Astrocyte of the spinal cord (primary cell): ENCODE measurements at regions not wholly inside any gene's neighbourhood (a gene's known extent, or its start where the extent isn't known, plus 50 kb on each side); places are given as distances from the start of the nearest gene placed in this dataset.

ENCODE experiments used
- DNase-seq: peaks from one replicate; pipeline ENCODE4 v3.0.0; 2011; ENCODE audit warnings: low read depth, low spot score
- H3K4me3 ChIP-seq: 2 replicates; pipeline ENCODE4 v1.5.1; 2011; ENCODE audit warnings: low read depth, mild to moderate bottlenecking, low read length, moderate library complexity
- in situ Hi-C: cut with HindIII; loops from 2 replicates; pipeline ENCODE4 v1.10.0; 2017; ENCODE audit warnings: low sequenced_read_pairs
- TF ChIP-seq, protein P1 (sequence below): IDR thresholded peaks from 2 replicates; pipeline ENCODE4 v1.5.1; 2012; ENCODE audit warnings: low read depth, mild to moderate bottlenecking, low read length, inconsistent platforms

DNA sequence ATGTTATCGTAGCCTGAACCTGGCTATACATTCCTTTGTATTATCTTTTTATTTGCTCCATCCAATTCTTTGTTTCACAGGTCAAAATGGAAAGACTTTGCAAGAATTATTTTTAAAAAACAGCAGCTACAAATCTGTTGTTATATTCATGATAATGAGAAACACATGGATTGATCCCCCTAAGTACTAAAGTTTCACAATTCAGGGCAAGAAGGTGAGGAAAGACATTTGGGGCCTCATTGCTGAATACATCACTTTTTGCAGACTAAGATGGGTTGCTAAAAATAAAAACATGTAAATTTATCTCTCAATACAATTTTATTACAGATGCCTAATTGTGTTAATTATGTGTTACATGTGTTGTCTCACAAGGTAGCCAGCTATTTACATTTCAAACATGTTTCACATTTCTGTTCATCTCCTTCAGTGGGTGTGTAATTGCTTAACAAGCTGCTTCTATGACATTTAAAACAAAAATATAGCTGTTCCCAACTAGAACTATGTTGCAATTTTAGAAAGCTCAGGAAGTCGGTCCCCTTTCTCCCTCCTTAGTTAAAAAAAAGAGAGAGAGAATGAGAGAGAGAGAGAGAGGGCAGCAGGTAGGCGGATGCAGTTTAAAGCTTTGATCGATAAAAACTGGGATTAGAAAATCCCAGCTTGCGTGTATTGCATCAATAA is 606.3 kb upstream of the FZD8 start:
- DNase-seq, result no peak
- in situ Hi-C loops, result no loop called here
- TF ChIP-seq, protein P1, sequence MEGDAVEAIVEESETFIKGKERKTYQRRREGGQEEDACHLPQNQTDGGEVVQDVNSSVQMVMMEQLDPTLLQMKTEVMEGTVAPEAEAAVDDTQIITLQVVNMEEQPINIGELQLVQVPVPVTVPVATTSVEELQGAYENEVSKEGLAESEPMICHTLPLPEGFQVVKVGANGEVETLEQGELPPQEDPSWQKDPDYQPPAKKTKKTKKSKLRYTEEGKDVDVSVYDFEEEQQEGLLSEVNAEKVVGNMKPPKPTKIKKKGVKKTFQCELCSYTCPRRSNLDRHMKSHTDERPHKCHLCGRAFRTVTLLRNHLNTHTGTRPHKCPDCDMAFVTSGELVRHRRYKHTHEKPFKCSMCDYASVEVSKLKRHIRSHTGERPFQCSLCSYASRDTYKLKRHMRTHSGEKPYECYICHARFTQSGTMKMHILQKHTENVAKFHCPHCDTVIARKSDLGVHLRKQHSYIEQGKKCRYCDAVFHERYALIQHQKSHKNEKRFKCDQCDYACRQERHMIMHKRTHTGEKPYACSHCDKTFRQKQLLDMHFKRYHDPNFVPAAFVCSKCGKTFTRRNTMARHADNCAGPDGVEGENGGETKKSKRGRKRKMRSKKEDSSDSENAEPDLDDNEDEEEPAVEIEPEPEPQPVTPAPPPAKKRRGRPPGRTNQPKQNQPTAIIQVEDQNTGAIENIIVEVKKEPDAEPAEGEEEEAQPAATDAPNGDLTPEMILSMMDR, result no peak
- no peak overlapping the region for H3K4me3 ChIP-seq

DNA sequence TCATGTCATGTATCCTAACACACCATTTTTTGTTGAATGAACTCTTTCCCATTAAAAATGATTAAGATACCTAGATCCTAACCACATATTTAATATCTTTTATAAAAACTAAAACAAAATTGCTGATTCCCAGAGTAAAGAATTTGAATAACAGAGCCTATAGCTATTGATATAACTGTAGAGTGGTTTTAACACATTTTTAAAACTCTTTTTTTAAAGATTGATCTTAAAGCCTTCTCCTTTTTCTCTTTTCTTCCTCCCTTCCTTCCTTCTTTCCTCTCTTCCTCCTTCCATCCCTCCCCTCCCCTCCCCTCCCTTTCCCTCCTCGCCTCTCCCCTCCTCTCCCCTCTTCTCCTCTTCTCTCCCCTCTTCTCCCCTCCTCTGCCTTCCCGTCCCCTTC is 605.4 kb upstream of the FZD8 start:
- TF ChIP-seq, protein P1, result no peak

DNA sequence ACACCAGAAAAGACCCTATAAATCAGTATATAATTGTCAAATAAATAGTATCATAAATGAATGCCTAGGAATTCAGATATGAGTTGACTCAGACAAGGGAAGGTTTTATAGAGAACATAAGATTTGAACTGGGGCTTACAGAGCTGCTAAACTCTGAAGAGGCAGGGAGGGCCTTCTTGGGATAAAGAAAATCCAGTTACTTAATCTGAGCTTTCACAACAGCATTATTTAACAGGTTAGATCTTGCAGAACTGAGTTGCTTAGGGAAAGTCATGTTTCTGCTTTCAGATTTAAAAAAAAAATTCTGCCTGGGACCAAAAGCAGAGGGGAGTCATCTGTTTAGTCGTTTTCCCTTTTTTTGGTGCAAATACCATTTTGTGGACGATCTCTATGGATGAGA is 594.8 kb upstream of the FZD8 start:
- H3K4me3 ChIP-seq, result no peak overlapping the region

More for the DNA sequence above, 605.4 kb upstream of the FZD8 start:
- DNase-seq, result no peak
- in situ Hi-C loops, result no loop called here
- H3K4me3 ChIP-seq, result no peak overlapping the region

DNA sequence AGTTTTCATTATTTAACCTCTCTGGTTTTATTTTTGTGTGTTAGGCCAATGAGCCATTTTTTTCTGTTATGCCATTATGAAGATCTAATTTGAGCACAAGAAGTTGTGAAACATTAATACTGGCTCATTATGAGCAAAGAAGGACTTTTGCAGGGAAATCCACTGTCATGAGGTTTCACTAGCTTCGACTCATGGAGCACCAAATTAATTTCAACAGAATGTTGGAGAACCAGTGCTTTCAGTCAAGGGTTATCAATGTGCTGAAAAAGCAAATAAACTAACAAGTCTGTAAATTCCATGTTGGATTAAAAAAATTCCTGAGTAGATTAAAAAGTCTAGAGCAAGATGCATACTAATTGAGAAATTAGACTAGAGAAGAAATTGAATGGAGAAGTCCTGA is 594.2 kb upstream of the FZD8 start:
- no peak for DNase-seq
- in situ Hi-C loops, result no loop called here
- no peak overlapping the region for H3K4me3 ChIP-seq
- TF ChIP-seq, protein P1, result no peak

More for the DNA sequence above, 594.8 kb upstream of the FZD8 start:
- DNase-seq, result no peak
- TF ChIP-seq, protein P1, result no peak
- in situ Hi-C loops, result no loop called here

DNA sequence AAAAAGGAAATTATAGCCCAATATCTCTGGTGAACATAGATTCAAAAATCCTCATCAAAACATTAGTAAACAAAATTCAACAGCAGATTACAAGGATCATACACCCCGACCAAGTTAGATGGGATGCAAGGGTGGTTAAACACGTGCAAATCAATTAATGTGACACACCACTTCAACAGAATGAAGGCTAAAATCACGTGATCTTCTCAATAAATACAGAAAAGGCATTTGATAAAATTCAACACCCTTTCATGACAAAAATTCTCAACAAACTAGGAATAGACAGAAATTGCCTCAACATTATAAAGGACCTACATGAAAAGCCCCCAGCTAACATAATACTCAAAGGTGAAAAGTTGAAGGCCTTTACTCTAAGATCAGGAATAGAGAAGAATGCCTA is 590.8 kb upstream of the FZD8 start:
- no peak for DNase-seq
- TF ChIP-seq, protein P1, result no peak
- H3K4me3 ChIP-seq, result no peak overlapping the region
- in situ Hi-C loops, result no loop called here

DNA sequence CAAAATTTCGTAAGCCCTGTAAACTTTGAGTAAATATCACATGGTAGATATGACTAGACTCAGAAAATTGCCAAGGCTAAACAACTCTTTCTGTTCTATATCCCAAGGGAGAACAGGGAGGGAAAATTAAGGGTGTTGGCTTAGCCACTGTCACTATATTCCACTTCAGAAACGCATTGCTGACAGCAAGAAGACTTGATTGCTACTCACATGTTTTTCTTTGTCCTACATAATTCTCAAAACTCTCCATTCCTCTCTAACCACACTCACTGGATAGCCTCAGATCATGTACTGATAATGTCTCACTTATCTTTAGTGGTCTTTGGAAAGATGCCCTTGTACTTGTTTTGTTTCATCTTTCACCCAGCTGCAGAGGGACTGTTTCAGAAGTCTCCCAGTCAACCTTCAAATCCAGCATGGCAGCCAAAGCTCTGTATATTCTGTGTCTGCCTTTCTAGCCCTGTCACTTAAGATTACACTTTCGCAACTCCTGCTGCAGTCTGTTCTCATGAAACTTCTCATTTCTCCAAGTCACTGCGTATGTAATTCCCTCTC is 582.4 kb upstream of the FZD8 start:
- in situ Hi-C loops, result no loop called here
- TF ChIP-seq, protein P1, result no peak
- no peak overlapping the region for H3K4me3 ChIP-seq
- peak; percentile 0 for DNase-seq

DNA sequence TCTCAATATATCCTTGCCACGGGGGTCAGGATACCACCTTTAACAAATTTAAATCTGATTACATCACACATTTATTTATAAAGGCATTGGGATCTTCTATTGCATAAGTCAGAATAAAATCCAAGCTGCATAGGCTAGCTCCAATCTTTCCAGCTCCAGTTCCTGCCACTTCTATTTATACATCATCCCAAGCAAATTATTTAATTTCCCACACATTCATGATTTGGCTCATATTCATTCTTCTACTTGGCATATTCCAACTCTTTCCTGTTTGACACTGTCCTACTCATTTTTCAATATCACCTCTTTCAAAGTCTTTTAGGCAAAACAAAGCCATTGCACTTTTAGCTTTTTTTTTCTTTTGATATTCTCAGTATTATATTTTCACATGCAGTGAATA is 579.0 kb upstream of the FZD8 start:
- TF ChIP-seq, protein P1, result no peak
- H3K4me3 ChIP-seq, result no peak overlapping the region
- in situ Hi-C loops, result no loop called here
- DNase-seq, result no peak
